Fibroblast of skin of left biceps (primary cell): ENCODE measurements at regions not wholly inside any gene's neighbourhood (a gene's known extent, or its start where the extent isn't known, plus 50 kb on each side); places are given as distances from the start of the nearest gene placed in this dataset.

ENCODE experiments used
- DNase-seq, 2 experiments: peaks; one replicate each; pipeline ENCODE4 v3.0.0-alpha.2; 2013; ENCODE audit warnings: low read depth in 2 of 2

GRCh38 chrX:805103-805670 is 174.6 kb downstream of the SHOX start:
- DNase-seq: no peak

- DNase-seq: no peak
Observed at GRCh38 chrX:802846-803245, 172.3 kb downstream of the SHOX start.

- DNase-seq: no peak
Observed at GRCh38 chrX:799808-800207, 169.2 kb downstream of the SHOX start.

GRCh38 chrX:794311-794710 is 163.7 kb downstream of the SHOX start:
- no peak for DNase-seq

- no peak for DNase-seq
Observed at GRCh38 chrX:793216-793770, 162.7 kb downstream of the SHOX start.

- no peak for DNase-seq
Observed at GRCh38 chrX:791479-792034, 161.0 kb downstream of the SHOX start.

- no peak for DNase-seq
Observed at GRCh38 chrX:790783-791360, 160.3 kb downstream of the SHOX start.

- DNase-seq: no peak
Observed at GRCh38 chrX:790041-790506, 159.5 kb downstream of the SHOX start.

GRCh38 chrX:789096-789495 is 158.5 kb downstream of the SHOX start:
- DNase-seq: no peak

- no peak for DNase-seq
Observed at GRCh38 chrX:786441-786881, 155.9 kb downstream of the SHOX start.

GRCh38 chrX:784829-785228 is 154.2 kb downstream of the SHOX start:
- DNase-seq: no peak

- no peak for DNase-seq
Observed at GRCh38 chrX:781224-782204, 150.9 kb downstream of the SHOX start.

GRCh38 chrX:776529-777230 is 146.1 kb downstream of the SHOX start:
- DNase-seq: no peak

GRCh38 chrX:776061-776460 is 145.5 kb downstream of the SHOX start:
- no peak for DNase-seq

- DNase-seq: no peak
Observed at GRCh38 chrX:774536-774935, 143.9 kb downstream of the SHOX start.

- DNase-seq: no peak
Observed at GRCh38 chrX:773292-774025, 142.9 kb downstream of the SHOX start.

GRCh38 chrX:771536-771935 is 140.9 kb downstream of the SHOX start:
- DNase-seq: no peak

- DNase-seq: no peak
Observed at GRCh38 chrX:769796-770195, 139.2 kb downstream of the SHOX start.

- no peak for DNase-seq
Observed at GRCh38 chrX:768596-768995, 138.0 kb downstream of the SHOX start.

- DNase-seq: no peak
Observed at GRCh38 chrX:758917-759316, 128.3 kb downstream of the SHOX start.

- no peak for DNase-seq
Observed at GRCh38 chrX:750812-751211, 120.2 kb downstream of the SHOX start.
